ENCODE measurements at regions not wholly inside any gene's neighbourhood (a gene's known extent, or its start where the extent isn't known, plus 50 kb on each side); places are given as distances from the start of the nearest gene placed in this dataset.

DNA sequence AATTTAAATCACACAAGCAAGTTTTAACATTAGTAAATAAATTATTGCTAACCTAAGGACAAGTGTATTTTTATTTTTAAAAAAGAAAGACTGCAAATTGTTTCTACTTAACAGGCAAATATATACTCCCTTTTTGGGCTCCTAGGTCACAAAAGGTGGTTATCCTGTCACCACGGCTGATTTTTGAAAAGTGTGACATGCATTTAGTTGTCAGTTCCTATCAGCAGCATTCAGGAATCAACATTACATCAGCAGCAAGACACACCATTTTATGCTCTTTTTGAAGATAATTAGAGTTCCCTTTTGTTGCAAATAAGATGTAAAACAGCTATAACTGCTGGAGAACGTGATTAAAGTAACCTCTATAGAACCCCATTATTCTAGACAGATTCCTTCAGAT, 357.5 kb upstream of the TMCO5A start:
- Histone ChIP-seq H3K27me3 (no peaks in the 10 kb centered on the region), H3K36me3 (replicated peaks in 1 of 2) (no peaks in the 10 kb centered on the region), H3K27ac (no peak overlapping the region), H3K4me3 (no peak overlapping the region), H3K9me3 (replicated peaks in 1 of 3) (no peaks in the 10 kb centered on the region), H3K4me1 (replicated peaks in 1 of 2) (no peaks in the 10 kb centered on the region)
- TF ChIP-seq, protein P1, sequence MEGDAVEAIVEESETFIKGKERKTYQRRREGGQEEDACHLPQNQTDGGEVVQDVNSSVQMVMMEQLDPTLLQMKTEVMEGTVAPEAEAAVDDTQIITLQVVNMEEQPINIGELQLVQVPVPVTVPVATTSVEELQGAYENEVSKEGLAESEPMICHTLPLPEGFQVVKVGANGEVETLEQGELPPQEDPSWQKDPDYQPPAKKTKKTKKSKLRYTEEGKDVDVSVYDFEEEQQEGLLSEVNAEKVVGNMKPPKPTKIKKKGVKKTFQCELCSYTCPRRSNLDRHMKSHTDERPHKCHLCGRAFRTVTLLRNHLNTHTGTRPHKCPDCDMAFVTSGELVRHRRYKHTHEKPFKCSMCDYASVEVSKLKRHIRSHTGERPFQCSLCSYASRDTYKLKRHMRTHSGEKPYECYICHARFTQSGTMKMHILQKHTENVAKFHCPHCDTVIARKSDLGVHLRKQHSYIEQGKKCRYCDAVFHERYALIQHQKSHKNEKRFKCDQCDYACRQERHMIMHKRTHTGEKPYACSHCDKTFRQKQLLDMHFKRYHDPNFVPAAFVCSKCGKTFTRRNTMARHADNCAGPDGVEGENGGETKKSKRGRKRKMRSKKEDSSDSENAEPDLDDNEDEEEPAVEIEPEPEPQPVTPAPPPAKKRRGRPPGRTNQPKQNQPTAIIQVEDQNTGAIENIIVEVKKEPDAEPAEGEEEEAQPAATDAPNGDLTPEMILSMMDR (IDR thresholded peaks at IDR 0.05) = no peak
- no peak for TF ChIP-seq POLR2A (IDR thresholded peaks at IDR 0.05)
- intact Hi-C loops (cut with DNase I) = no loop called here
- WGBS, 4 donors = 55 to 62% (median 57%) methylated on average over 2 of the region's 2 CpGs
- DNase-seq = no peak

DNA sequence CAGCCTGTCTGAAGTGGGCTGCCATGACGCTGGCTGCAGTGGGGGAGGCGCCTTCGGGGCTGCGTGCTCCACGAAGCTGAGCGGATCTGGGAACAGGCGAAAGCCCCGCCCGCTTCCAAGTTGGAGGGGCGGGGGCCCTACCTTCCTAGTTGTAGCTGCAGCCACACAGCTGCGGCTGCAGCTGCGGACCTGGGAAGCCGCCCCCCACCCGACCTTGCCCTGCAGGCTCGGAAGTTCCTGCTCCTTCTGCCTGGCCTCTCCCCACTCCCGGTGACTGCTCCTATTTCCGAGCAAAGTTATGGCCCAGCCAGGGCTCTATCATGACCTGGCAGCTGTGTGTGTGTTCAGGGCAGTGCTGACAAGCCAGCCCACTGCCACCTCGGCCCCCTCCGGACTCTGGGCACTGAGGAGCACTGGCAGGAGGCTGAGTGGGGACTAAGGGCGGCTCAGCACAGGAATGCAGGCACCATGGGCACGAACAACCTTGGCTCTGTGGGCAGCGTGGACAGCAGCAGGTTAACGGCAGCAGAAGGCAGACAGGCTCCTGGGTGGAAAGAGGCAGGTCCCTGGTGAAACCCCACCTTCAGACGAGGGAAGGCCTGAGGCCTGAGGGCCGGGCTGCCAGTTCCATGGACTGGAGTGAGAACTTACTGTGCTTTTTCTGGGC, 352.4 kb upstream of the TMCO5A start:
- Histone ChIP-seq H3K36me3 (replicated peaks in 1 of 2) (no peaks in the 10 kb centered on the region), H3K27ac (no peak overlapping the region), H3K4me3 (no peak overlapping the region), H3K9me3 (replicated peaks in 1 of 3) (no peaks in the 10 kb centered on the region), H3K27me3 (no peaks in the 10 kb centered on the region), H3K4me1 (replicated peaks in 1 of 2) (no peaks in the 10 kb centered on the region)
- no peak for TF ChIP-seq POLR2A (IDR thresholded peaks at IDR 0.05)
- TF ChIP-seq, protein P1 (IDR thresholded peaks at IDR 0.05) = no peak
- WGBS, 4 donors = 81 to 91% (median 85%) methylated on average over 11 to 25 of the region's 25 CpGs
- no peak for DNase-seq
- intact Hi-C loops (cut with DNase I) = no loop called here

DNA sequence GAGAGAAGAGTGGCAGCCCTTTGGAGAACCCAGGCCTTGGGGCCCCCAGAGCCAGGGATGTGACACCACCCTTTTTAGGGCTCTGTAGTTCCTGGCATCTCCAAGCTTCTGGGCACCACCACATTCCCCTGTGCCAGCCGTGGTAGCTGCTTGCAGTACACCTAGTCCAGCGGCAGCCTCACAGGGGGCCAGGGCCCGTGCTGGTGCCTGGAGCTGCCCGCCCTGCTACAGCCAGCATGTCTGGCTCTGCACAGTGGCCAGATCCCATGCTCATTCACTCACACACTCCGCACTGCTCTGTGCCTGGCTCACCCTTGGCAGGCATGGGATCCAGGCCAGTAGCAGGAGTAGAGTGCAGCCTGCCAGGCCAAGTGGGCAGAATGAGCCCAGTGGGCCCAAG, 351.6 kb upstream of the TMCO5A start:
- no peak for DNase-seq
- Histone ChIP-seq H3K36me3 (replicated peaks in 1 of 2) (no peaks in the 10 kb centered on the region), H3K4me1 (replicated peaks in 1 of 2) (no peaks in the 10 kb centered on the region), H3K4me3 (no peak overlapping the region), H3K27ac (no peak overlapping the region), H3K27me3 (no peaks in the 10 kb centered on the region), H3K9me3 (replicated peaks in 1 of 3) (no peaks in the 10 kb centered on the region)
- intact Hi-C loops (cut with DNase I) = no loop called here
- TF ChIP-seq, protein P1 (IDR thresholded peaks at IDR 0.05) = no peak
- TF ChIP-seq POLR2A (IDR thresholded peaks at IDR 0.05) = no peak
- WGBS, 4 donors = 88 to 95% (median 90%) methylated on average over 5 of the region's 5 CpGs; no CpG with 5 or more reads in 1 of the 4 donors

DNA sequence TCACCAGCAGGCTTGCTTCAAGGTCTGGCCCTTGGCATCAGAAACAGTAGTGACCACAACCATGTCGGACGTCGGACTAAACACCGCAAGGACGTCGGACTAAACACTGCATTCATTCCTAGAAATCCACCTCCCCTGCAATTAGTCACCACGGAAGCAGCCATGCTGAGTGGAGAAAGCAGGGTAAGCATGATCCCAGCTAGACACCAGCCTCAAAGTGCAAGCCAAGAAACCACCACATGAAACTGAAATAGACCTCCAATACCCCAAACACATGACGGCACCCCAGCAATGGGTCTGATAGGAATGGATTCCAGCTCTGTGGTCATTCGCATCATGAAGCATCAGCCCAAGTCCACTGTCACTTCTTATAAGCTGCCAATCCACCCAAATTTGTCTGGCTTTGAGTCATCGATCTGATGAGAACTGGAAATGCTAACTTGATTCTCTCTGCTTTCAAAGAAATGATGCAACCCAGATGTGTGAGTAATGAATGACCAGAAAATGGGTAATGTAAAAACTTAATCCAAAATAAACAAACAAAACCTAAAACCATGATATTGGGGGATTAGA, 348.3 kb upstream of the TMCO5A start:
- no peak for DNase-seq
- Histone ChIP-seq H3K9me3 (replicated peaks in 1 of 3) (no peaks in the 10 kb centered on the region), H3K36me3 (replicated peaks in 1 of 2) (no peaks in the 10 kb centered on the region), H3K4me1 (replicated peaks in 1 of 2) (no peaks in the 10 kb centered on the region), H3K27ac (no peak overlapping the region), H3K4me3 (no peak overlapping the region), H3K27me3 (no peaks in the 10 kb centered on the region)
- no peak for TF ChIP-seq POLR2A (IDR thresholded peaks at IDR 0.05)
- TF ChIP-seq, protein P1 (IDR thresholded peaks at IDR 0.05) = no peak
- 81 to 92% (median 87%) methylated on average over 10 of the region's 10 CpGs for WGBS, 4 donors
- intact Hi-C loops (cut with DNase I) = no loop called here
